ENCODE measurements at regions not wholly inside any gene's neighbourhood (a gene's known extent, or its start where the extent isn't known, plus 50 kb on each side); places are given as distances from the start of the nearest gene placed in this dataset.

DNA sequence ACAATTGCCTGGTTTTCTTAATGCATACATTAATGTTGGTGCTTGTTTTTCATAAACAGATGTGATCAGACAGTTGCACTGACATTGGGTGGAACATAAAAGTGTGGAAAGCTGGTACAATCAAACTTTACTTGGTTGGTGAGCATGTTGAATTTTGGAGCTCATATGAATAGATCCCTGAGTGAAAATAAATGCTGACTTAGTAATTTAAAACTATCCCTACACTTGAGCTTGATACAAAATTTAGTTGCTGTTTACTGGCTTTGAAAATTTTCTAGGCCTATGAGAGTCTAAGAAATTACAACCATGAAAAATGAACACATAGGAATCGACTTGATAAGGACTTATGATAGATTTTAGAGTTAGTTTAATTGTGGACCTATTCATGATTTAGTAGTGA is 551.8 kb upstream of the PABPC4L start:
- DNase-seq (ENCODE audit: extremely low spot score): no peak
- ChIA-PET POLR2A (no interaction called here), CTCF (no interaction called here)
- TF ChIP-seq CTBP1 (IDR thresholded peaks at IDR 0.05; ENCODE audit: borderline replicate concordance) (no peak), LEF1 (IDR thresholded peaks at IDR 0.05; ENCODE audit: borderline replicate concordance) (no peak), ZNF384 (IDR thresholded peaks at IDR 0.05) (no peak), ARNT (IDR thresholded peaks at IDR 0.05) (no peak), HDGF (IDR thresholded peaks at IDR 0.05; ENCODE audit: borderline replicate concordance) (no peak), NFRKB (IDR thresholded peaks at IDR 0.05) (no peak), L3MBTL2 (conservative IDR thresholded peaks at IDR 0.05) (no peak), FOXA1 (IDR thresholded peaks at IDR 0.05) (no peak)
- TF ChIP-seq, protein P1, sequence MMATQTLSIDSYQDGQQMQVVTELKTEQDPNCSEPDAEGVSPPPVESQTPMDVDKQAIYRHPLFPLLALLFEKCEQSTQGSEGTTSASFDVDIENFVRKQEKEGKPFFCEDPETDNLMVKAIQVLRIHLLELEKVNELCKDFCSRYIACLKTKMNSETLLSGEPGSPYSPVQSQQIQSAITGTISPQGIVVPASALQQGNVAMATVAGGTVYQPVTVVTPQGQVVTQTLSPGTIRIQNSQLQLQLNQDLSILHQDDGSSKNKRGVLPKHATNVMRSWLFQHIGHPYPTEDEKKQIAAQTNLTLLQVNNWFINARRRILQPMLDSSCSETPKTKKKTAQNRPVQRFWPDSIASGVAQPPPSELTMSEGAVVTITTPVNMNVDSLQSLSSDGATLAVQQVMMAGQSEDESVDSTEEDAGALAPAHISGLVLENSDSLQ (IDR thresholded peaks at IDR 0.05): no peak

DNA sequence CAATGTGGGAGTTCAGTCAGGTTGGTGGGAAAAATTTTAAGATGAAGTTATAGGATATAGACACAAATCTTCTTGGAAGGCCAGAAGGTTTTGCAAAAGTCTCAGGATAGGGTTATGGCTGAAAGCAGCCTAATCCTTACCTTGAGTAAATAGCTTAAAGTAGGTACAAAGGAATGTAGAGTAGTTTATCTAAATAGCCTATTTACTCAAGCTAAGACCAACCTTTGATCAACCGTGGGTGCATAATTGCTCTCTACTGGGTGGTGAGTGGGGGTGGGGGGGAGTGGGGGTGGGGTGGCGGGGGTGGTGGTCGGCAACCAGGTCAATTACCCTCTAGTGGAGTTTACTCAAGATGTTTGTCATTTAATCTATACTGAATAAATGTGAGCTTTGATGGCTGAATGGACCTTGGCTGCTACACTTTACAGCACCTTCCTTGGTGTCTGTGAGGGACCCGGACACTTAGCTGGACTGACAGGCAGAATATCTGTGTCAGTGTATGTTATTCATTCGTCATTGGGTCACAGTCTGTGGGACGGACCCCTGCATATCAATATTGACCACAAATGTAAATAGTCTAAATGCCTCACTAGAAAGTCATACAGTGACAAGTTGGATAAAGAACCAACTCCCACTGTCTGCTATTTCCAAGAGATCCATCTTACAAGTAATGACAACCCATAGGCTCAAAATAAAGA is 545.7 kb upstream of the PABPC4L start:
- no peak for DNase-seq (ENCODE audit: extremely low spot score)
- no peak for TF ChIP-seq FOXK2 (IDR thresholded peaks at IDR 0.05)
- no peak for TF ChIP-seq SUZ12 (IDR thresholded peaks at IDR 0.05)
- TF ChIP-seq L3MBTL2 (conservative IDR thresholded peaks at IDR 0.05): no peak
- POLR2A ChIA-PET: no interaction called here
- CTCF ChIA-PET: no interaction called here

GRCh38 chr4:134740290-134740689 is 538.7 kb upstream of the PABPC4L start:
- ChIA-PET POLR2A (no interaction called here), CTCF (no interaction called here)
- no peak for DNase-seq (ENCODE audit: extremely low spot score)
- TF ChIP-seq TARDBP (IDR thresholded peaks at IDR 0.05) (no peak), L3MBTL2 (conservative IDR thresholded peaks at IDR 0.05) (no peak), LEF1 (IDR thresholded peaks at IDR 0.05; ENCODE audit: borderline replicate concordance) (no peak), SP1 (IDR thresholded peaks at IDR 0.05) (no peak), HDGF (IDR thresholded peaks at IDR 0.05; ENCODE audit: borderline replicate concordance) (no peak)
- TF ChIP-seq, protein P1 (IDR thresholded peaks at IDR 0.05): no peak

DNA sequence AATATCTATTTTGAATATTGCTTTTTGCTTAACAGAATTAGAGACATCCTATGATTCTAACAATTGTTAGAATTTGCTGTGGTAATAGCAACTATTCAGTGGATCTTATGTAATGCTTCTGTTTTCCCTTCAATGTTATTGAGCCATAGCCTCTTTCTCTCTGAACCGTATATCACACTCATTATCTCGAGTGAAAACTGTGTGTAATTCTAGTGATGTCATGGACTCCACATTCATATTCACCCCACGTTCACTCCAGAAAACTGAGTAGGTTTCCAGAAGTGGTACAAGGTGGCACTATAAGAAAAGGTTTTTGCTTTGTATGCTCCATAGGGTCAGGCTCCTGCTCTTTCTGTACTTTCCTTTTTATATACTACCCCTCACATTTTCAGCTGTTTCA is 534.3 kb upstream of the PABPC4L start:
- no peak for TF ChIP-seq L3MBTL2 (conservative IDR thresholded peaks at IDR 0.05)
- no peak for TF ChIP-seq NFRKB (IDR thresholded peaks at IDR 0.05)
- TF ChIP-seq FOXA1 (IDR thresholded peaks at IDR 0.05): no peak
- no peak for TF ChIP-seq FOXM1 (IDR thresholded peaks at IDR 0.05; ENCODE audit: borderline replicate concordance)
- no peak for TF ChIP-seq CTBP1 (IDR thresholded peaks at IDR 0.05; ENCODE audit: borderline replicate concordance)
- ChIA-PET CTCF (interaction anchor here (0.7 kb wide), 1 partner anchor 17 kb away, joined by 3 read pairs; no protein-coding TSS in a partner anchor), POLR2A (no interaction called here)
- DNase-seq (ENCODE audit: extremely low spot score): no peak

GRCh38 chr4:134727696-134728095 is 526.1 kb upstream of the PABPC4L start:
- ChIA-PET POLR2A (no interaction called here), CTCF (no interaction called here)

DNA sequence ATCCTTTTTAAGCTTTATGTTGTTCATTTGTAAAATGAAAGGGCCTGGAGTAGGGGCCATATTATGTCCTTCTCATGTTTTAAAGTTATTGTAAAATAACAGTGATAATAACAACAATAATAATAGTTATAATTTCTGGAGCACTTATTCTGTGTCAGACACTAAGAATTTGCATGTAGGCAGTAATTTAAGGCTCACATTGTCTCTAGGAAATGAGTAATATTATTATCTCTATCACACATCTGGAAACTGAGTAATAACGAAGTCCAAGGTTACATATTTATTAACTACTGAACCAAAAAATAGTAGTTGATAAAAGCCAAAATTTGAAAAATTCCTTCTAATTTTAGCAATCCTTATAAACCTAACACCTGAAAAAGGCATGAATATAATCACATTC is 520.7 kb upstream of the PABPC4L start:
- CTCF ChIA-PET: no interaction called here

More at GRCh38 chr4:134727696-134728095, 526.1 kb upstream of the PABPC4L start:
- DNase-seq (ENCODE audit: extremely low spot score): no peak
- no peak for TF ChIP-seq TARDBP (IDR thresholded peaks at IDR 0.05)
- no peak for TF ChIP-seq BHLHE40 (IDR thresholded peaks at IDR 0.05; ENCODE audit: borderline replicate concordance)
- no peak for TF ChIP-seq SP1 (IDR thresholded peaks at IDR 0.05)
- no peak for TF ChIP-seq CTBP1 (IDR thresholded peaks at IDR 0.05; ENCODE audit: borderline replicate concordance)
- no peak for TF ChIP-seq HDGF (IDR thresholded peaks at IDR 0.05; ENCODE audit: borderline replicate concordance)
- no peak for TF ChIP-seq NFRKB (IDR thresholded peaks at IDR 0.05)
- TF ChIP-seq, protein P1 (IDR thresholded peaks at IDR 0.05): no peak
- no peak for TF ChIP-seq ELF4 (IDR thresholded peaks at IDR 0.05)
- no peak for TF ChIP-seq ZNF384 (IDR thresholded peaks at IDR 0.05)

DNA sequence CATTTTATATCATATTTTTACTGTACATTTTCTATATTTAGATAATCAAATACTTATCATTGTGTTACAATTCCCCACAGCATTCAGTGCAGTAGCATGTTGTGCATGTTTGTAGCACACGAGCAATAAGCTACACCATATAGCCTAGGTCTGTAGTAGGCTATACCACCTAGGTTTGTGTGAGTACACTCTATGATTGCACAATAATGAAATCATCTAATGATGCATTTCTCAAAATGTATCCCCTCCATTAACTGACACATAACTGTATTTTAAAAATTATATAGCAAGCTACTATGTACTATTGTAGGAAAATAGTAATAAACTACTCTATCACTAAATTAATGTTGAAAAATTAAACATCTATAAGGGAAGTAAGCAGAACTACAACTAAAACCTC is 518.4 kb upstream of the PABPC4L start:
- POLR2A ChIA-PET: no interaction called here
- TF ChIP-seq TARDBP (IDR thresholded peaks at IDR 0.05): no peak
- no peak for TF ChIP-seq ZNF384 (IDR thresholded peaks at IDR 0.05)
- no peak for TF ChIP-seq LEF1 (IDR thresholded peaks at IDR 0.05; ENCODE audit: borderline replicate concordance)
- no peak for TF ChIP-seq CTBP1 (IDR thresholded peaks at IDR 0.05; ENCODE audit: borderline replicate concordance)
- no peak for TF ChIP-seq ARNT (IDR thresholded peaks at IDR 0.05)
- TF ChIP-seq HDGF (IDR thresholded peaks at IDR 0.05; ENCODE audit: borderline replicate concordance): no peak
- no peak for TF ChIP-seq ELF4 (IDR thresholded peaks at IDR 0.05)
- TF ChIP-seq, protein P1 (IDR thresholded peaks at IDR 0.05): no peak
- TF ChIP-seq L3MBTL2 (conservative IDR thresholded peaks at IDR 0.05): no peak
- no peak for TF ChIP-seq FOXK2 (IDR thresholded peaks at IDR 0.05)
- TF ChIP-seq FOXM1 (IDR thresholded peaks at IDR 0.05; ENCODE audit: borderline replicate concordance): no peak
- TF ChIP-seq SP1 (IDR thresholded peaks at IDR 0.05): no peak
- TF ChIP-seq BHLHE40 (IDR thresholded peaks at IDR 0.05; ENCODE audit: borderline replicate concordance): no peak
- no peak for TF ChIP-seq SUZ12 (IDR thresholded peaks at IDR 0.05)
- no peak for TF ChIP-seq NFRKB (IDR thresholded peaks at IDR 0.05)
- no peak for TF ChIP-seq FOXA1 (IDR thresholded peaks at IDR 0.05)
- CTCF ChIA-PET: no interaction called here
- no peak for DNase-seq (ENCODE audit: extremely low spot score)

More for the DNA sequence above, 520.7 kb upstream of the PABPC4L start:
- POLR2A ChIA-PET: no interaction called here
- TF ChIP-seq LEF1 (IDR thresholded peaks at IDR 0.05; ENCODE audit: borderline replicate concordance) (no peak), NFRKB (IDR thresholded peaks at IDR 0.05) (no peak), SUZ12 (IDR thresholded peaks at IDR 0.05) (no peak), ZNF384 (IDR thresholded peaks at IDR 0.05) (no peak)
- DNase-seq (ENCODE audit: extremely low spot score): no peak
